Mononuclear cell (primary cell): ENCODE measurements at regions not wholly inside any gene's neighbourhood (a gene's known extent, or its start where the extent isn't known, plus 50 kb on each side); places are given as distances from the start of the nearest gene placed in this dataset.

Source experiments
- H3K27me3 ChIP-seq: 2 replicates; pipeline ENCODE4 v1.6.0; 2011; ENCODE audit warnings: low read length, control low read depth; ENCODE audit not compliant: insufficient read depth
- H3K4me1 ChIP-seq: 2 replicates; pipeline ENCODE4 v1.5.1; 2011; ENCODE audit warnings: mild to moderate bottlenecking, low read length, control low read depth; ENCODE audit not compliant: insufficient read depth
- H3K4me3 ChIP-seq: 2 replicates; pipeline ENCODE4 v1.5.1; 2011; ENCODE audit warnings: mild to moderate bottlenecking, low read length, moderate library complexity
- H3K9me3 ChIP-seq: 2 replicates; pipeline ENCODE4 v1.5.1; 2011; ENCODE audit warnings: low read depth, mild to moderate bottlenecking, control low read depth, low read length

GRCh38 chr12:111310076-111310870, 58.6 kb downstream of the PHETA1 start:
- peaks cover 7% of the 10 kb centered on the region for H3K9me3 ChIP-seq
- peaks cover 22% of the 10 kb centered on the region for H3K4me1 ChIP-seq
- no peak overlapping the region for H3K4me3 ChIP-seq
- H3K27me3 ChIP-seq: no peaks in the 10 kb centered on the region

GRCh38 chr12:111309584-111309983, 59.3 kb downstream of the PHETA1 start:
- Histone ChIP-seq H3K9me3 (peaks cover 14% of the 10 kb centered on the region), H3K4me3 (no peak overlapping the region), H3K27me3 (no peaks in the 10 kb centered on the region), H3K4me1 (peaks cover 15% of the 10 kb centered on the region)

- H3K4me1 ChIP-seq: peaks cover 4% of the 10 kb centered on the region
- no peak overlapping the region for H3K4me3 ChIP-seq
- H3K27me3 ChIP-seq: no peaks in the 10 kb centered on the region
- peaks cover 17% of the 10 kb centered on the region for H3K9me3 ChIP-seq
Measured at GRCh38 chr12:111308473-111308872, 60.4 kb downstream of the PHETA1 start.

- H3K27me3 ChIP-seq: no peaks in the 10 kb centered on the region
- peaks cover 17% of the 10 kb centered on the region for H3K9me3 ChIP-seq
- H3K4me3 ChIP-seq: no peak overlapping the region
- H3K4me1 ChIP-seq: peaks cover 2% of the 10 kb centered on the region
Measured at GRCh38 chr12:111304642-111305071, 64.2 kb downstream of the PHETA1 start.

GRCh38 chr12:111303531-111303930, 65.4 kb downstream of the PHETA1 start:
- H3K4me1 ChIP-seq: no peaks in the 10 kb centered on the region
- no peak overlapping the region for H3K4me3 ChIP-seq
- peaks cover 17% of the 10 kb centered on the region for H3K9me3 ChIP-seq
- H3K27me3 ChIP-seq: no peaks in the 10 kb centered on the region

GRCh38 chr12:111298582-111299436, 70.1 kb downstream of the PHETA1 start:
- no peaks in the 10 kb centered on the region for H3K27me3 ChIP-seq
- no peaks in the 10 kb centered on the region for H3K4me1 ChIP-seq

GRCh38 chr12:111297703-111298426, 71.0 kb downstream of the PHETA1 start:
- Histone ChIP-seq H3K9me3 (no peaks in the 10 kb centered on the region), H3K4me3 (no peak overlapping the region), H3K4me1 (no peaks in the 10 kb centered on the region), H3K27me3 (no peaks in the 10 kb centered on the region)

More at GRCh38 chr12:111298582-111299436, 70.1 kb downstream of the PHETA1 start:
- H3K9me3 ChIP-seq: no peaks in the 10 kb centered on the region
- no peak overlapping the region for H3K4me3 ChIP-seq

- Histone ChIP-seq H3K9me3 (no peaks in the 10 kb centered on the region), H3K4me1 (no peaks in the 10 kb centered on the region)
Measured at GRCh38 chr12:111296906-111297463, 71.9 kb downstream of the PHETA1 start.

GRCh38 chr12:111295176-111295575, 73.7 kb downstream of the PHETA1 start:
- H3K4me3 ChIP-seq: no peak overlapping the region
- no peaks in the 10 kb centered on the region for H3K4me1 ChIP-seq
- no peaks in the 10 kb centered on the region for H3K9me3 ChIP-seq
- no peaks in the 10 kb centered on the region for H3K27me3 ChIP-seq

More at GRCh38 chr12:111296906-111297463, 71.9 kb downstream of the PHETA1 start:
- Histone ChIP-seq H3K27me3 (no peaks in the 10 kb centered on the region), H3K4me3 (no peak overlapping the region)

GRCh38 chr12:111293266-111294009, 75.5 kb downstream of the PHETA1 start:
- Histone ChIP-seq H3K4me1 (no peaks in the 10 kb centered on the region), H3K9me3 (no peaks in the 10 kb centered on the region), H3K4me3 (no peak overlapping the region), H3K27me3 (no peaks in the 10 kb centered on the region)

- Histone ChIP-seq H3K9me3 (no peaks in the 10 kb centered on the region), H3K4me3 (no peak overlapping the region), H3K4me1 (no peaks in the 10 kb centered on the region), H3K27me3 (no peaks in the 10 kb centered on the region)
Measured at GRCh38 chr12:111291357-111291756, 77.5 kb downstream of the PHETA1 start.

- Histone ChIP-seq H3K4me3 (no peak overlapping the region), H3K27me3 (no peaks in the 10 kb centered on the region), H3K4me1 (no peaks in the 10 kb centered on the region), H3K9me3 (no peaks in the 10 kb centered on the region)
Measured at GRCh38 chr12:111288771-111289170, 80.1 kb downstream of the PHETA1 start.

- H3K4me1 ChIP-seq: no peaks in the 10 kb centered on the region
- H3K9me3 ChIP-seq: no peaks in the 10 kb centered on the region
- no peaks in the 10 kb centered on the region for H3K27me3 ChIP-seq
- H3K4me3 ChIP-seq: no peak overlapping the region
Measured at GRCh38 chr12:111287125-111287900, 81.6 kb downstream of the PHETA1 start.
